ENCODE measurements at regions not wholly inside any gene's neighbourhood (a gene's known extent, or its start where the extent isn't known, plus 50 kb on each side); places are given as distances from the start of the nearest gene placed in this dataset.

DNA sequence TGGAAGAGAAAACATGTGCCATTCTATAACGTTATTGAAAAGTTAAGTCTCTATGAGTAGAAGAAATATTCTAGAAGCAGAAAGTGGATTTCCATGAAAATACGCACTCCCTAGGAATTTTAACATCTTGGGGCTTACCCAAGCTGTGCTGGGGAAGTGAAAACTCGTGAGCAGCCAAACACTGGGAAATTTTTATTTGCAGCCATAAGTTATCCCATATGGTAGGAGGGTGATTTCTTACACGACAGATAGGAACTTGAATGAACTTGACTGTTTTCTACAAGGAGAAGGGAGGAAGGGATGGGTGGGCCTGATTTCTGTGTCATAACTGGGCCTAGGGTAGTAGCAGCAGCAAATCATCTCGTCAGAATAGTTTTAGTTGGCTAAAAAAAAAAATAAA, 272.6 kb downstream of the ETAA1 start (continued):
- no peak for TF ChIP-seq PHF8 (IDR thresholded peaks at IDR 0.05; ENCODE audit: borderline replicate concordance, low read depth)
- no peak for TF ChIP-seq EHMT2 (IDR thresholded peaks at IDR 0.05; ENCODE audit: low read depth)
- no peak for TF ChIP-seq FOXS1 (CRISPR knock-in tag; IDR thresholded peaks at IDR 0.05)
- TF ChIP-seq ZNF302 (CRISPR knock-in tag; IDR thresholded peaks at IDR 0.05), result no peak
- no peak for TF ChIP-seq CHD2 (IDR thresholded peaks at IDR 0.05; ENCODE audit: low read length, partially characterized antibody)
- no peak for TF ChIP-seq SREBF2 (IDR thresholded peaks at IDR 0.05)
- TF ChIP-seq MYC (IDR thresholded peaks at IDR 0.05; ENCODE audit: borderline replicate concordance, low read length), result no peak
- no peak for TF ChIP-seq MAZ (IDR thresholded peaks at IDR 0.05; ENCODE audit: borderline replicate concordance, low read depth, low read length)

DNA sequence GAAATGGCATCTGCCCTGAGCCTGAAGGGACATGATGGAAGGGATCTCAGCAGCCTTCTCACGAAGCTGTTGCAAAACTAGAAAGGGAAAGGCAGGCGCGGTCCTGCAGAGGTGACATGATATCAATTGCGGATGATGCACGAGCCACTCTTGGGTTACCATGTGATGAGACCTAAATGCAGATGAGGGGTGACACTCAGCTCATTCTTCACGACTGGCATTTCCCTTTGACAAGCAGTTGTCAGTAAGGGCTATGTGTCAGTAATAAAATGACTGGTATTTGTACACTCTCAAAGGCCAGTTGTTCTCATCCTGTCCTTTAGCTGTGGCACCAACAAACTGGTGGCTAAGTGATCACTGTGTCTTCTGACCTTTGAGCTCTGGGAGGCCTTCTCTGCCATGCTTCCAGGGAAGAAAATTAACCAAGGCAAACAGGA, 273.6 kb downstream of the ETAA1 start:
- no peak overlapping the region for H3K4me3 ChIP-seq
- TF ChIP-seq, protein P1, sequence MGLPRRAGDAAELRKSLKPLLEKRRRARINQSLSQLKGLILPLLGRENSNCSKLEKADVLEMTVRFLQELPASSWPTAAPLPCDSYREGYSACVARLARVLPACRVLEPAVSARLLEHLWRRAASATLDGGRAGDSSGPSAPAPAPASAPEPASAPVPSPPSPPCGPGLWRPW (IDR thresholded peaks at IDR 0.05), result no peak
- TF ChIP-seq TP53 (CRISPR knock-in tag; IDR thresholded peaks at IDR 0.05) (no peak), ELK1 (IDR thresholded peaks at IDR 0.05; ENCODE audit: low read depth, low read length) (no peak), ZNF302 (CRISPR knock-in tag; IDR thresholded peaks at IDR 0.05) (no peak), REST (IDR thresholded peaks at IDR 0.05) (no peak), RNF2 (IDR thresholded peaks at IDR 0.05; ENCODE audit: borderline replicate concordance, low read depth) (no peak), HOXB5 (CRISPR knock-in tag; IDR thresholded peaks at IDR 0.05) (no peak), RAD21 (conservative IDR thresholded peaks at IDR 0.05 in 1 of 2, IDR thresholded peaks at IDR 0.05 in 1 of 2) (no peak), USF2 (IDR thresholded peaks at IDR 0.05) (no peak), RCOR1 (IDR thresholded peaks at IDR 0.05; ENCODE audit: low read depth, low read length) (no peak), GATA3 (IDR thresholded peaks at IDR 0.05; ENCODE audit: borderline replicate concordance) (no peak), KDM1A (IDR thresholded peaks at IDR 0.05; ENCODE audit: low read depth) (no peak)
- H3K4me2 ChIP-seq, result no peak overlapping the region
- no peak for DNase-seq (ENCODE audit: low read depth in 1 of 2, low spot score in 1 of 2)
- ChIA-PET POLR2A (no interaction called here), CTCF (no interaction called here)
- no peak for FAIRE-seq
- no peaks in the 10 kb centered on the region for H3K9me3 ChIP-seq
- 51% methylated on average over 6 of the region's 6 CpGs for WGBS (ENCODE audit: missing lambda C conversion rate)
- no peak; a peak in 2 of 6 replicates for ATAC-seq
- H3K27ac ChIP-seq, result no peak overlapping the region
- no peaks in the 10 kb centered on the region for H3K4me1 ChIP-seq
